ENCODE measurements at regions not wholly inside any gene's neighbourhood (a gene's known extent, or its start where the extent isn't known, plus 50 kb on each side); places are given as distances from the start of the nearest gene placed in this dataset.

DNA sequence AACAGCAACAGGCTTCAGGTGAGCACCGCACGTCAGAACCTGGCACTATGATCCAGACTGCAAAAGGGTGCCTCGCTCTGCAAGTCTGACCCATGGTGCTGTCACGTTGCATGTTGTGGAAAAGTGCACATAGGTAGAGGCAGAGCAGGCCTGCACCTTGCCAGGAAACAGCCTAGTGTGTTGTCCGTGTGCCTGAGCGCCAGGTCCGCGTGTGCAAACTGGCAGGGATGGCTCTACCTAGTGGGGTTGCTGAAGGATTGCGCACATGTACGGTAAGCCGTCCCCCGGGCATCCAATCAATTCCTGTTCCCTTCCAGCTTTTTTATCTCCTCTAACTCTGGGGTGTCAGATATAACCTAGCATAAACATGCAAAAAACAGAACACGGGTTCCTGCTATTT lies 219.5 kb downstream of the NXNL2 start:
- intact Hi-C loops (cut with DNase I), result no loop called here
- TF ChIP-seq CTCF (IDR thresholded peaks at IDR 0.05), result no peak
- TF ChIP-seq POLR2A (IDR thresholded peaks at IDR 0.05; ENCODE audit: low read depth), result no peak
- no peak for TF ChIP-seq POLR2AphosphoS5 (IDR thresholded peaks at IDR 0.05)
- no peak for TF ChIP-seq EP300 (IDR thresholded peaks at IDR 0.05)
- WGBS, result 83% methylated on average over 1 of the region's 13 CpGs

DNA sequence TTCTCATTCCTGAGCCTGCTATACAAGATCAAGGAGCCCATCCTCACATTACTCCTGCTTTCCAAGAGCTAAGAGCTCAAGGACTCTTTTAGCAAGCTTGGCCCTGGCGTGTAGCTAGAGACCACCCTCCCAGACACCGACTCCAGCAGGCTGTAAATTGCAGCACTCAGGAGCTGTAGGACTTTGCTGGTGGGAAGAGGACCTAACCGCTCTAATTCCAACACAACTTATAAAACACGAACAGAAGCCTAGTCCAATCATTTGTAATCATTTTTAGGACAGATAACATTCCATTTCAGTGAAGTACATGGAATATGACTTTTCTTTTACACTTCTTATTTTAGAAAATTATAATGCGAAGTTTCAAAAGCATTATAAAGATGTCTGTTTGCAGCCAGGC lies 219.9 kb downstream of the NXNL2 start:
- Histone ChIP-seq H3K27me3 (no peaks in the 10 kb centered on the region), H3K4me1 (peaks cover 3 to 23% (median 5%) of the 10 kb centered on the region in 4 donors), H3K36me3 (no peaks in the 10 kb centered on the region), H3K4me3 (no peak overlapping the region), H3K27ac (replicated peaks in 1 of 4) (peak overlapping the region in 2 of 4 donors; percentile 4 to 17), H3K9me3 (no peaks in the 10 kb centered on the region)
- intact Hi-C loops (cut with DNase I), result no loop called here
- WGBS, result 73% methylated on average over 5 of the region's 5 CpGs
- TF ChIP-seq EP300 (IDR thresholded peaks at IDR 0.05) (no peak), CTCF (IDR thresholded peaks at IDR 0.05) (no peak), POLR2AphosphoS5 (IDR thresholded peaks at IDR 0.05) (no peak), POLR2A (IDR thresholded peaks at IDR 0.05; ENCODE audit: low read depth) (no peak)
- DNase-seq (ENCODE audit: extremely low spot score), result no peak

More for the DNA sequence above, 219.5 kb downstream of the NXNL2 start:
- Histone ChIP-seq H3K9me3 (no peaks in the 10 kb centered on the region), H3K27ac (replicated peaks in 1 of 4) (peak overlapping the region in 1 of 4 donors; percentile 17), H3K4me1 (peaks cover 3 to 26% (median 5%) of the 10 kb centered on the region in 4 donors), H3K4me3 (no peak overlapping the region), H3K36me3 (no peaks in the 10 kb centered on the region), H3K27me3 (no peaks in the 10 kb centered on the region)
- peak; percentile 79 for DNase-seq (ENCODE audit: extremely low spot score)

DNA sequence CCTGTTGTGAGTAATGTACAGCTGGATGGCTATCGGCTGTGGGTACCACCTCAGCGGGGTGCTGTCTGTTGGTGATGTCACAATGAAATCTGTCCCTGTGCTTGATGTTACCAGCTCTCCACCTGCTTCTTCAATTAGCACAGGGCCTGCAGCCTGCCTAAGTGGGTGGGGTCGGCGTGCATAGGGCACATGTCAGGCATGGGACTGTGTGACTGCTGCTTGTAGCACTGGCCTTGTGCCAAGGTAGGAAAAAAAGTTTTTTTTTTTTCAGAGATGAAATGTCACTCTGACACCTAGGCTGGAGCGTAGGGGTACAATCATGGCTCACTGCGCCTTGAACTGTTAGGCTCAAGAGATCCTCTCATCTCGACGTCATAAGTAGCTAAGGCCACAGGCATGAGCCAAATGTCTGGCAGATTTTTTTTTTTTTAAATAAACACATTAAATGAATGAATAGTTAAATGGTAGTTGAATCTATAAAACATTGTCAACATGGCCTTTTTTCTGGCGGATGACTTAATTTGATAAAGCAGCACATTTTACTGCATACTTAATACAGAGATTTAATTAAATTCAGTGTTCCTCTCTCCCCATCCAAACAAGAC lies 222.5 kb downstream of the NXNL2 start:
- peak; percentile 81 for DNase-seq (ENCODE audit: extremely low spot score)
- Histone ChIP-seq H3K4me1 (peaks cover 3 to 23% (median 5%) of the 10 kb centered on the region in 4 donors), H3K27ac (replicated peaks in 1 of 4) (no peak overlapping the region), H3K27me3 (no peaks in the 10 kb centered on the region), H3K9me3 (no peaks in the 10 kb centered on the region), H3K4me3 (no peak overlapping the region), H3K36me3 (no peaks in the 10 kb centered on the region)
- 80% methylated on average over 9 of the region's 9 CpGs for WGBS
- intact Hi-C loops (cut with DNase I), result no loop called here
- no peak for TF ChIP-seq POLR2A (IDR thresholded peaks at IDR 0.05; ENCODE audit: low read depth)
- TF ChIP-seq EP300 (IDR thresholded peaks at IDR 0.05), result no peak
- TF ChIP-seq CTCF (IDR thresholded peaks at IDR 0.05), result no peak

DNA sequence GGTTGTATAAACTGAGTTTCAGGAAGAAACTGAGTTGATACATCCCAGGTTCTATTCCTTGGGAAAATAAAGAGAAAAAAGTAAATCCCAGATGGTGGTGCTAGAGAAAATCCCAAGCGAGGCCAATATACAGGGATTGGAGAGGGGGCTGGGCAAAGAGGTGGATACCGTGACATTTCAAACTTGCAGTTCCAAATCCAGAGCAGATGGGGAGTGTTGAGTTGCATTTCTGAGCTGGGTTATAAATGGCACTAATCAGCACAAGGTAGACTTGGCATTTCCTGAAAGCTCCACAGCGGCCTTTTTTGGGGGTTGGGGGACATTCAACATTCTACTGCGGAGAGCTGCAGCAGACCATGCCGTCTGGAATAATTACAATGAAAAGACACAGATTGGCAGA lies 224.4 kb downstream of the NXNL2 start:
- no peaks in the 10 kb centered on the region for H3K36me3 ChIP-seq
- peaks cover 0 to 14% (median 4%) of the 10 kb centered on the region in 4 donors for H3K4me1 ChIP-seq
- H3K4me3 ChIP-seq, result no peak overlapping the region
- DNase-seq (ENCODE audit: extremely low spot score), result peak; percentile 57
- TF ChIP-seq POLR2AphosphoS5 (IDR thresholded peaks at IDR 0.05) (no peak), POLR2A (IDR thresholded peaks at IDR 0.05; ENCODE audit: low read depth) (no peak), CTCF (IDR thresholded peaks at IDR 0.05) (no peak), EP300 (IDR thresholded peaks at IDR 0.05) (no peak)
- H3K9me3 ChIP-seq, result no peaks in the 10 kb centered on the region
- WGBS, result 81% methylated on average over 5 of the region's 5 CpGs
- no peaks in the 10 kb centered on the region for H3K27me3 ChIP-seq
- H3K27ac ChIP-seq (replicated peaks in 1 of 4), result no peak overlapping the region
- intact Hi-C loops (cut with DNase I), result no loop called here
